ENCODE measurements at regions not wholly inside any gene's neighbourhood (a gene's known extent, or its start where the extent isn't known, plus 50 kb on each side); places are given as distances from the start of the nearest gene placed in this dataset.

DNA sequence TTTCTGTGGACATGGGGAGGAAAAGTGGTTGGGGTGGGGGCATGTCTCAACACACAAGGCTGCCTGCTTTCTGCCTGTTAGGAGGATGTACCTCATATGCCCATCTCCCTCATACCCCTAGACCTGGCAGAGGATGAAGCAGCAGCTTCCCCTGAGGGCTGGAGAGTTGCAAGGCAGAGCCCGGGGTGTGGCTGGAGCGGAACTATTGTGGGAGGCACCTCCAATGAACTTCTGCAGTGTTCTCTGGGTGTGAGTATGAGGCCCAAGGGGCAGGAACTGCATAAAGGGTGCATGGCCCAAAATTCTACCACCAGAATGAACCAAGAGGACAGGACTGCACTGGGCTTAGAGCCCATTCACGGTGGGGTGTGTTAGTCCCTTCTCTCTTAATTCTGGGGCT is 296.3 kb upstream of the SIX2 start:
- TF ChIP-seq POLR2A (IDR thresholded peaks at IDR 0.05; ENCODE audit: low read depth, low read length) (no peak), PAX5 (IDR thresholded peaks at IDR 0.05; ENCODE audit: insufficient read depth, low read length, severe bottlenecking) (no peak), POU2F2 (IDR thresholded peaks at IDR 0.05; ENCODE audit: low read depth, low read length) (no peak)
- FAIRE-seq, result no peak
- DNase-seq (ENCODE audit: insufficient read length, low spot score), result no peak

DNA sequence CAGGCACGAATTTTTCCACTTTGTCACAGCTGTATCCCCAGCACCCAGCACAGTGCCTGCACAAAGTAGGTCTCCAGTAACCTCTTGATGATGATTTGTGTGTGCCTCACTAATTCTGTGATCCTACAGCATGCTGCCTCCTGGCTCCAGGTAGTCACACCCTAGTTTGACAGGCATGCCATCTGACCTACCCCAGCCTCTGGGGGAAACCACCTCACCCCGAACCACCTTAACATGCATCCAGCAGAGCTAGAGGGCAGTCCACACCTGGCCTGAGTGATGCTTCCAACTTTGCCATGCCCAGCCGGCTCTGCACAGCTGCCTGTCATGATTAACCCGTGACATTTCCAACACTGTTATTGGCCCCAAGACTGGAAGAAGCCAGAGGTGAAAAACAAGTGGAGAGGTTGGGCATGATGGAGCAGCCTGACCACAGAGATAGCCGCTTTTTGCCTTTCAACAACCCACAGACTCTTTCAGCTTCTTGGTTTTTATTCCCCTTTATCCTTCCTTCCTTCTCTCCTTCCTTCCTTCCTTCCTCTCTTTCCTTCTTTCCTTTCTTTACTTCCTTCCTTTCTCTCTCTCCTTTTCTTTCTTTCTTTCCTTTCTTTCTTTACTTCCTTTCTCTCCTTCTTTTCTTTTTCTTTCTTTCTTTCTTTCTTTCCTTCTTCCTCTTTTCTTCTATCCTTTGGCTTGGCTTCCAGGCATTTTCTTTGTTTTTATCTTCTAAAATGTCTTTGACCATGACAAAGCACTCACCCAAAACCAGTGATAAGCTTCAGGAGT is 294.4 kb upstream of the SIX2 start:
- no peak for FAIRE-seq
- TF ChIP-seq PAX5 (IDR thresholded peaks at IDR 0.05; ENCODE audit: insufficient read depth, low read length, severe bottlenecking), result no peak
- no peak for TF ChIP-seq POLR2A (IDR thresholded peaks at IDR 0.05; ENCODE audit: low read depth, low read length)
- no peak for TF ChIP-seq POU2F2 (IDR thresholded peaks at IDR 0.05; ENCODE audit: low read depth, low read length)
- no peak for TF ChIP-seq SPI1 (IDR thresholded peaks at IDR 0.05; ENCODE audit: low read depth, low read length)
- TF ChIP-seq POLR2AphosphoS5 (IDR thresholded peaks at IDR 0.05; ENCODE audit: low read depth, low read length), result no peak
- TF ChIP-seq TAF1 (IDR thresholded peaks at IDR 0.05; ENCODE audit: low read depth, low read length), result no peak

DNA sequence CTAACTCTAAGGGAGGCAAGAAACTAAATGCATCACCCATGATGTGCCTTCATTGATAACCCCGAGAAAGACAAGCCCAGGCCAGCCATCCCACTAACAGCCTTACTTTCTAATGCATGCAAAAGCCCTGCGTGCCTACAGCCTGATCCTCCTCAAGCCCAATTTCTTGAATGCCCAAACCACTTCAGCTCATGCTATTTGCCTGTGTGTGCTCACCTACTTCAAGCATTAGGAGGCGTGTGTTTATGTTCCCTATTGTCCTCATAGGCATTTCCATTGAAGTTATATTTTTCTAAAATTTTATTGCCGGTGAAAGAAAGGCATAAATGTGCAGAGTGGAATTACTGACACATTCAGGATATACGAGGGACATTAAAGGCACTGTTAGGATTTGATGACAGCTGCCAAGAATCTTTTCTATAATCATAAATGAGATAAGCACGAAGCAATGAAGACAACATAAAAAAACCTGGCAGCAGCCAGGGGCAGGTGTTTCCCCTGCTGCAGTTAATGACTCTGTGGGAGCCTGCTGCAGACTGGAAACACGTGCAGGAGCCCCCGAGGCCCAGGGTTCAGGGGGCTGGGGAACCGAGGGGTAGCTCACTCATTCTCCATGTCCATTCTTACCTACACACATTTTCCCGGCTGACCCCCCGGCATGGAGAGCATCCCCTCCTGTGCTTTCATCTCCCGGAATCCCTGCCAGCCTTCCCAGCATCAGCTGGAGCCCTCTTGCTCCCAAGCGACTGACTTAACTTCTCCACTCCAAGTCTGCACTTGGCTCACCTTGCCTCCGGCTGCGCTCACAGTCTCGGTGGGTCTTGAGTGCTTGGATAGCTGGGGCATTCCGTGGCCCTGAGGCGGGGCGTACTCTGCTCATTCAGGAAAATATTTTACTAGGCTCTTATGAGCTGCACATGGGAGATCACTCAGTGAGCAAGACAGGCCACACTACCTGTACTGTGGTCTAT is 292.3 kb upstream of the SIX2 start:
- no peak for FAIRE-seq
- DNase-seq (ENCODE audit: insufficient read length, low spot score), result no peak
- TF ChIP-seq PAX5 (IDR thresholded peaks at IDR 0.05; ENCODE audit: insufficient read depth, low read length, severe bottlenecking) (no peak), POLR2AphosphoS5 (IDR thresholded peaks at IDR 0.05; ENCODE audit: low read depth, low read length) (no peak), TAF1 (IDR thresholded peaks at IDR 0.05; ENCODE audit: low read depth, low read length) (no peak), POU2F2 (IDR thresholded peaks at IDR 0.05; ENCODE audit: low read depth, low read length) (no peak), POLR2A (IDR thresholded peaks at IDR 0.05; ENCODE audit: low read depth, low read length) (no peak), SPI1 (IDR thresholded peaks at IDR 0.05; ENCODE audit: low read depth, low read length) (no peak)

More for the DNA sequence above, 294.4 kb upstream of the SIX2 start:
- DNase-seq (ENCODE audit: insufficient read length, low spot score), result no peak

DNA sequence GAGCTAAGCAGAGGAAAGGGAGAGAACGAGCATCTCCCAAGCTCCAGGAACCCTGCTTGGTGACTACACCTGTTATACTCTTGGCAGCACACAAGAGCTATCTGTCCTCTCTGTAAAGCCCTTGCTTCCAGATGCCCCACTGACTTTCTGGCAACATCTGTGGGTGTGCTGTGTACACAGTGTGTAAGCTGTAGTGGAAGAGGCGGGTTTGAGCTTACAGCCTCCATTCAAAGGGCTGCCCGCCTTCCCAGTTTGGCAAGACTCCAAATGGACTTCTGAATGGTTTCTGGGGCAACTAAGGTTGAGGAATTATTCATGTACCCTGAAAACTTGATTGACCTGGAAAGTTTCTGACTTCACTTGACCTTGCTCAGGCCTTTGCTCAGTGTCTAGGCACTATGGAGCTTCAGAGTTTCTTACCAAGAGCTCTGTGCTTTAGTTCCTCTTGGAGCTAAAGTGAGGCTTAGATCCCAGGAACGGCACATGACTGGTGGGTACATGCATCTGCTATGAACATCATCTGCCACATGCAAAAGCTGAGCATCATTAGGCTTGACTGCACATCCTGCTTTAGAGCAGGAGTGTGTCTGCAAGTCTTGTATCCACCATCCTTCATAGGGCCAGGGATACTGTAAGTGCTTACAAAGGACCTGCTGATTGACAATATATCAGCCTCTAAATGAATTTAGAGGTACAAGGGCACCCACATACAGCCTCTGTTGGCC is 290.9 kb upstream of the SIX2 start:
- DNase-seq (ENCODE audit: insufficient read length, low spot score) (no peak), FAIRE-seq (no peak)
- TF ChIP-seq SPI1 (IDR thresholded peaks at IDR 0.05; ENCODE audit: low read depth, low read length) (no peak), POLR2A (IDR thresholded peaks at IDR 0.05; ENCODE audit: low read depth, low read length) (no peak), POLR2AphosphoS5 (IDR thresholded peaks at IDR 0.05; ENCODE audit: low read depth, low read length) (no peak), POU2F2 (IDR thresholded peaks at IDR 0.05; ENCODE audit: low read depth, low read length) (no peak), PAX5 (IDR thresholded peaks at IDR 0.05; ENCODE audit: insufficient read depth, low read length, severe bottlenecking) (no peak), TAF1 (IDR thresholded peaks at IDR 0.05; ENCODE audit: low read depth, low read length) (no peak)

DNA sequence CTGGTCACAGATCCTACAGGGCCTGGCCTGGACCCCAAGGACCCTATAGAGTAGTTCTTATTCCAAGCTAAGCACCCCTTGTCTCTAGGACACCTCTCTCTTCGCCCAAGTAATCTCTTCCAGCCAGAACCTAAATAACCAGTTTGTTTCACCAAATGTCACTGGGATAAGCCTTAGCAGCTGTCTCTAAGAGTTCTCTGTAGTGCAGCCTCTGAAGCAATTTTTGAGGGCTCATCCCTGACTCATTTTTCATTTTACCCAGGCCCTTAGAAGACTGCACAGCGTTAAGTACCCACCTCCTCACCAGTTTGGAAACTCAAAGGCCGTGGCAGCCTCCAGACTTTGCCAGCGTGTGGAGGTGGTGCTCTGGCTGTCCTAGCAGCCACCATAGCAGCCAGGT is 290.1 kb upstream of the SIX2 start:
- no peak for DNase-seq (ENCODE audit: insufficient read length, low spot score)
- FAIRE-seq, result no peak
- TF ChIP-seq POLR2AphosphoS5 (IDR thresholded peaks at IDR 0.05; ENCODE audit: low read depth, low read length), result no peak
- TF ChIP-seq SPI1 (IDR thresholded peaks at IDR 0.05; ENCODE audit: low read depth, low read length), result no peak
- TF ChIP-seq TAF1 (IDR thresholded peaks at IDR 0.05; ENCODE audit: low read depth, low read length), result no peak
- no peak for TF ChIP-seq PAX5 (IDR thresholded peaks at IDR 0.05; ENCODE audit: insufficient read depth, low read length, severe bottlenecking)
- TF ChIP-seq POU2F2 (IDR thresholded peaks at IDR 0.05; ENCODE audit: low read depth, low read length), result no peak
- TF ChIP-seq POLR2A (IDR thresholded peaks at IDR 0.05; ENCODE audit: low read depth, low read length), result no peak

DNA sequence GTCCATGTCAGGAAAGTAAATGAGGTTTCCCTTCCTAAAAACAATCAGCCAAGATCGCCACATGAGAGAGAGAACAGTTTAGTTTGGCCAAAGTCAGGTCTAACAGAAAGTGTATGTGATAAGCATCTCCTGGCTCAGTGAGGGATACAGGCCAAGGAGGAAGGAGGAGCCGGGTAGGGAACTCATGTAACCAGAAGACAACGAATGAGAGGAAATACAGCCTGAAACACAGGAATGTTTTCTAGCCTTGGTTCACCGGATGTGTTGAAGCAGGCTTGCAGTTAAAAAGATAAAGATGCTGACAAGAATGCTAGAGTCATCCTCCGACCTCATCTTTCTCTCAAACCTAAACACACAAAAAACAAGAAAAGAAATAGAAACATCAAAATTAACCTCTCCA is 283.9 kb upstream of the SIX2 start:
- FAIRE-seq, result no peak
- no peak for DNase-seq (ENCODE audit: insufficient read length, low spot score)

DNA sequence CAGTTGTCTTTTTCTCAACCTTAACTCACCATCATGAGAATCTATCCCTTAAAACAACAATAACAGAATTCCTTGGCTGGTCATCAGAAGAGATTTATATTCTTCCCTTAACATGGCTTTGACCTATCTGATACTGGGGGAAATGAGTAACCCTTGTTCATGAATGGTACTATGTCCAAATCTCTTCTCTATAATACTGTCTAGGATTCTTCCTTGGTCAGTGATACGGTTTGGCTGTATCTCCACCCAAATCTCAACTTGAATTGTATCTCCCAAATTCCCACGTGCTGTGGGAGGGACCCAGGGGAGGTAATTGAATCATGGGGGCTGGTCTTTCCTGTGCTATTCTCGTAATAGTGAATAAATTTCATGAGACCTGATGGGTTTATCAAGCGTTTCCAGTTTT is 282.0 kb upstream of the SIX2 start:
- no peak for FAIRE-seq
- no peak for DNase-seq (ENCODE audit: insufficient read length, low spot score)
- no peak for TF ChIP-seq SPI1 (IDR thresholded peaks at IDR 0.05; ENCODE audit: low read depth, low read length)
- no peak for TF ChIP-seq POLR2A (IDR thresholded peaks at IDR 0.05; ENCODE audit: low read depth, low read length)
- TF ChIP-seq POU2F2 (IDR thresholded peaks at IDR 0.05; ENCODE audit: low read depth, low read length), result no peak

More for the DNA sequence above, 283.9 kb upstream of the SIX2 start:
- no peak for TF ChIP-seq SPI1 (IDR thresholded peaks at IDR 0.05; ENCODE audit: low read depth, low read length)
- no peak for TF ChIP-seq POLR2AphosphoS5 (IDR thresholded peaks at IDR 0.05; ENCODE audit: low read depth, low read length)
- TF ChIP-seq POLR2A (IDR thresholded peaks at IDR 0.05; ENCODE audit: low read depth, low read length), result no peak
- no peak for TF ChIP-seq TAF1 (IDR thresholded peaks at IDR 0.05; ENCODE audit: low read depth, low read length)
- TF ChIP-seq POU2F2 (IDR thresholded peaks at IDR 0.05; ENCODE audit: low read depth, low read length), result no peak
- no peak for TF ChIP-seq PAX5 (IDR thresholded peaks at IDR 0.05; ENCODE audit: insufficient read depth, low read length, severe bottlenecking)

DNA sequence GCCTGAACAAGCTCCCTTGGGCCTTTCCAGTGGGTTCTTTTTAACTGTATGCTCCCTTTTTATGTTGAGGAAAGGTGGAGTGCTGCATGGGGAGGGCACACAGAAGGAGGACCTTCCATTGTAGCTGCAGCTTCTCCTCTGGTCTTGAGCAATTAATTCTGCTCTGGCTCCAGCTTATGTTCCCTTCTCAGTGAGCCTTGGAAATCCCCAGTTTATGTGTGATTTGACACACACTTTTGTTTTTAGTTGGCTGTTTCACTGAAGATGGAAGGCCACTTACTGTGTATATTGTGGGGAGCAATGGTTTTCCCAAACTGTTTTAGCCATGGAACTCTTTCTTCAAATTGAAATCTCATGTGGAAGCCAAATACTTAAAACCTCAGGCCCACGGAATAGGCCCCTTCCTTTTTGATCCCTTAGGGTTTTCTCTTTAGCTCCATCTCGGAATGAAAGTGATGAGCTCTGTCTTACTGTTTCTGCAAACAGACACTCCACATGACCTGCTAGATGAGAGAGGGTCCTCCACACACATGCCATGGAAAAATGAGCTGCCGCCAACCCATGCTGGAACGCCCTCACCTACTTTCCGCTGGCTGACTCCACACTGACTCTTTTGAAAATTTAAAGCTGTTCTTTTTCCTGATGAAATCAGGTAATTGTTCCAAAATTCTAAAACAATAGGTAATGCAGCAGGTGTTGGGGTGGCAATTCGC is 280.9 kb upstream of the SIX2 start:
- FAIRE-seq, result no peak
- DNase-seq (ENCODE audit: insufficient read length, low spot score), result no peak
- no peak for TF ChIP-seq TAF1 (IDR thresholded peaks at IDR 0.05; ENCODE audit: low read depth, low read length)
- no peak for TF ChIP-seq SPI1 (IDR thresholded peaks at IDR 0.05; ENCODE audit: low read depth, low read length)
- no peak for TF ChIP-seq POLR2A (IDR thresholded peaks at IDR 0.05; ENCODE audit: low read depth, low read length)
